ENCODE measurements at regions not wholly inside any gene's neighbourhood (a gene's known extent, or its start where the extent isn't known, plus 50 kb on each side); places are given as distances from the start of the nearest gene placed in this dataset.

GRCh38 chr2:162915858-162916257, 77.3 kb upstream of the KCNH7 start:
- no peaks in the 10 kb centered on the region for H3K79me2 ChIP-seq (ENCODE audit: control insufficient read depth, insufficient read depth, low read length)
- FAIRE-seq (no peak), DNase-seq (ENCODE audit: extremely low read depth in 1 of 4, low spot score in 3 of 4) (no peak), ATAC-seq (no peak)
- H3K36me3 ChIP-seq (ENCODE audit: control insufficient read depth, insufficient read depth, low read length): no peaks in the 10 kb centered on the region
- BruUV-seq (replicated peaks): no TSS peak
- no peak for TF ChIP-seq TBL1XR1 (IDR thresholded peaks at IDR 0.05; ENCODE audit: low read length in 2 of 2)
- TF ChIP-seq FOXA3 (CRISPR knock-in tag; conservative IDR thresholded peaks at IDR 0.05 in 1 of 2, IDR thresholded peaks at IDR 0.05 in 1 of 2): no peak
- TF ChIP-seq NR1H2 (CRISPR knock-in tag; IDR thresholded peaks at IDR 0.05): no peak
- TF ChIP-seq MYC (IDR thresholded peaks at IDR 0.05; ENCODE audit: low read depth, low read length): no peak
- no peak for TF ChIP-seq MYC (CRISPR knock-in tag; IDR thresholded peaks at IDR 0.05; ENCODE audit: borderline replicate concordance, low read depth)
- no peak for TF ChIP-seq FOXM1 (IDR thresholded peaks at IDR 0.05; ENCODE audit: low read depth)
- TF ChIP-seq FOXM1 (CRISPR knock-in tag; IDR thresholded peaks at IDR 0.05; ENCODE audit: low read depth): no peak
- no peak for TF ChIP-seq RAD21 (CRISPR knock-in tag; conservative IDR thresholded peaks at IDR 0.05 in 1 of 2, IDR thresholded peaks at IDR 0.05 in 1 of 2)
- no peak for TF ChIP-seq ETV5 (CRISPR knock-in tag; IDR thresholded peaks at IDR 0.05; ENCODE audit: low read depth)
- no peak for TF ChIP-seq ARID4B (CRISPR knock-in tag; IDR thresholded peaks at IDR 0.05)
- no peak for TF ChIP-seq SMARCA4 (IDR thresholded peaks at IDR 0.05)
- no peak for TF ChIP-seq NCOA1 (IDR thresholded peaks at IDR 0.05; ENCODE audit: low read depth)
- TF ChIP-seq DACH1 (IDR thresholded peaks at IDR 0.05; ENCODE audit: partially characterized antibody): no peak
- TF ChIP-seq CBX2 (IDR thresholded peaks at IDR 0.05; ENCODE audit: insufficient read depth, low read length, poor library complexity, severe bottlenecking): no peak
- TF ChIP-seq BRF1 (IDR thresholded peaks at IDR 0.05; ENCODE audit: borderline replicate concordance, extremely low read depth, insufficient read length): no peak
- no peak for TF ChIP-seq FOXK2 (conservative IDR thresholded peaks at IDR 0.05 in 1 of 2, IDR thresholded peaks at IDR 0.05 in 1 of 2; ENCODE audit: low read depth in 2 of 2)
- TF ChIP-seq TCF7 (IDR thresholded peaks at IDR 0.05; ENCODE audit: borderline replicate concordance): no peak
- TF ChIP-seq EHMT2 (IDR thresholded peaks at IDR 0.05): no peak
- no peak for TF ChIP-seq HSF4 (CRISPR knock-in tag; IDR thresholded peaks at IDR 0.05; ENCODE audit: borderline replicate concordance)
- no peak for TF ChIP-seq NELFE (IDR thresholded peaks at IDR 0.05; ENCODE audit: insufficient read depth, insufficient read length)
- TF ChIP-seq POLR2G (IDR thresholded peaks at IDR 0.05; ENCODE audit: low read depth, low read length): no peak
- H3K27ac ChIP-seq (ENCODE audit: extremely low read depth, low read depth, low read length): no peak overlapping the region
- no peaks in the 10 kb centered on the region for H4K20me1 ChIP-seq (replicated peaks; ENCODE audit: control insufficient read depth, insufficient read depth, low read length)
- no peaks in the 10 kb centered on the region for H3K9me1 ChIP-seq (ENCODE audit: control insufficient read depth, insufficient read depth, low read length)
- no peaks in the 10 kb centered on the region for H3K27me3 ChIP-seq (ENCODE audit: control insufficient read depth in 2 of 2, insufficient read depth in 2 of 2, low read length in 2 of 2)
- no peak overlapping the region for H3K9ac ChIP-seq (ENCODE audit: insufficient read depth in 1 of 2, low read depth in 2 of 2, low read length in 2 of 2)
- intact Hi-C loops (cut with micrococcal nuclease): no loop called here
- no peak overlapping the region for H3K4me3 ChIP-seq
- no peak overlapping the region for H2AFZ ChIP-seq (ENCODE audit: low read depth, low read length)
- no peaks in the 10 kb centered on the region for H3K9me3 ChIP-seq (replicated peaks; ENCODE audit: control insufficient read depth, insufficient read depth, low read depth, low read length)
- no peaks in the 10 kb centered on the region for H3K4me1 ChIP-seq (replicated peaks in 1 of 2; ENCODE audit: control insufficient read depth in 2 of 2, insufficient read depth in 2 of 2, low read length in 2 of 2)
- POLR2A ChIA-PET: no interaction called here
- H3K4me2 ChIP-seq (ENCODE audit: insufficient read depth, low read length): no peak overlapping the region
- WGBS (ENCODE audit: insufficient coverage, low coverage, missing lambda C conversion rate): 0% methylated on average over 8 of the region's 8 CpGs
- CTCF ChIA-PET (ENCODE audit: low intra/inter-chr PET ratio): no interaction called here
- in situ Hi-C loops (cut with MboI): no loop called here
